ENCODE measurements at regions not wholly inside any gene's neighbourhood (a gene's known extent, or its start where the extent isn't known, plus 50 kb on each side); places are given as distances from the start of the nearest gene placed in this dataset.

DNA sequence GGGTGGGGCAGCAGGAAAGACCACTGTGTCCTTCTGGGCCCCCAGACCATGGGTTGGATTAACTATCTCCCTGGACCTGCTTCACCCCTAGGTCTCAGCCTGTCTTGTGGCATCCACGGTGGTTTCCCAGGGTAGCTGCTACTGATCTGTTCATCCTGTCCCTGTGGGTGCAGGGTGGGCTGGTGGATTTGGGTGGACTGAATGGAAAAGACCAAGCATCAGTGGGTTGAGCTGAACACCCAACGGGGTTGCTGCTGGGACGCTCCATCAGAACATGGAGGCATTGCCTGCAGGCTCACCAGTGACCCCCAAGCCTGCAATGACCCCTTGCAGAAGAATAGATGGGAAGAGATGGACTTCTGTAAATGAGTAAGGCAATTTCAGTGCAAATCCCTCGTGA is 812.1 kb downstream of the TBC1D22A start:
- TF ChIP-seq, protein P1, sequence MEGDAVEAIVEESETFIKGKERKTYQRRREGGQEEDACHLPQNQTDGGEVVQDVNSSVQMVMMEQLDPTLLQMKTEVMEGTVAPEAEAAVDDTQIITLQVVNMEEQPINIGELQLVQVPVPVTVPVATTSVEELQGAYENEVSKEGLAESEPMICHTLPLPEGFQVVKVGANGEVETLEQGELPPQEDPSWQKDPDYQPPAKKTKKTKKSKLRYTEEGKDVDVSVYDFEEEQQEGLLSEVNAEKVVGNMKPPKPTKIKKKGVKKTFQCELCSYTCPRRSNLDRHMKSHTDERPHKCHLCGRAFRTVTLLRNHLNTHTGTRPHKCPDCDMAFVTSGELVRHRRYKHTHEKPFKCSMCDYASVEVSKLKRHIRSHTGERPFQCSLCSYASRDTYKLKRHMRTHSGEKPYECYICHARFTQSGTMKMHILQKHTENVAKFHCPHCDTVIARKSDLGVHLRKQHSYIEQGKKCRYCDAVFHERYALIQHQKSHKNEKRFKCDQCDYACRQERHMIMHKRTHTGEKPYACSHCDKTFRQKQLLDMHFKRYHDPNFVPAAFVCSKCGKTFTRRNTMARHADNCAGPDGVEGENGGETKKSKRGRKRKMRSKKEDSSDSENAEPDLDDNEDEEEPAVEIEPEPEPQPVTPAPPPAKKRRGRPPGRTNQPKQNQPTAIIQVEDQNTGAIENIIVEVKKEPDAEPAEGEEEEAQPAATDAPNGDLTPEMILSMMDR (IDR thresholded peaks at IDR 0.05; ENCODE audit: low read depth, low read length, missing control alignments): no peak
- H3K4me3 ChIP-seq (replicated peaks; ENCODE audit: low read depth, low read length): no peak overlapping the region

DNA sequence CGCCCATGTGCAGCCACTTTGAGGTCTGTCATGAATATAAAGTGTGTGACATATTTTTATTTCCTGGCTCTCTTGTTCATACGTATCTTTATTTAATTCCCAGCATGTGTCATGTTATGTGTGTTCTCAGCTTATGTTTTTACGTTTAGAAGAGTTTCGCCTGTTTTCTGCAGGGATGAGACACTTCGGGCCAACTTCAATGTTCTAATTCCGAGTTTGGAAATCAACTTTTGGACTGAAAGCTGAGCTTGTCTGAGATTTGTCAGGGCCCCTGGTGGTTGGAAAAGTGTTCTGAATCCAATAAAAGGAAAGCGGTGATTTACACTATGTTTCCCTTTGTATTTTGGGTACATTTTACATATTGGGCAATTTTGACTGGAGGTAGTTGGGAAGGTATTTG is 810.7 kb downstream of the TBC1D22A start:
- no peak for DNase-seq (ENCODE audit: extremely low read depth, low read depth)
- H3K4me3 ChIP-seq (replicated peaks; ENCODE audit: low read depth, low read length): no peak overlapping the region
- TF ChIP-seq, protein P1 (IDR thresholded peaks at IDR 0.05; ENCODE audit: low read depth, low read length, missing control alignments): no peak

More for the DNA sequence above, 812.1 kb downstream of the TBC1D22A start:
- no peak for DNase-seq (ENCODE audit: extremely low read depth, low read depth)

DNA sequence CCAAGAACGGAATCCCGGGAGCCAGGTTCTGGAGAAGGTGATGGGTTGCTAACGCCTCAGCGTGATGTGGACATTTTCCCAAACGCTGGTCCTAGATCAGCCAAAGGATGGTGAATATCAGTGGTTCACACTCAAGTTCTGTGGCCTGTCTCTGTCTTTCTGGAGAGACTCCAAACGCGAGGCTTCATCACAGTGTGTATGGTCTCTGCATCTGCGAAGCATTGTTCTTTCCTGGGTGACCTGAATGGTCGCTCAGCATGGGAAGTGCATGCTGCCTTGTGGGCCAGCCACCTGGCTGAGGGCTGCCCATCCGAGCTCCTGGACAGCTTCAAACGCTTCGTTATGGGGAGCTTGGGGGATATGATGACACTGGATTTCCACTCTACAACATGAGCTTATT is 810.0 kb downstream of the TBC1D22A start:
- DNase-seq (ENCODE audit: extremely low read depth, low read depth): no peak
- TF ChIP-seq, protein P1 (IDR thresholded peaks at IDR 0.05; ENCODE audit: low read depth, low read length, missing control alignments): no peak

DNA sequence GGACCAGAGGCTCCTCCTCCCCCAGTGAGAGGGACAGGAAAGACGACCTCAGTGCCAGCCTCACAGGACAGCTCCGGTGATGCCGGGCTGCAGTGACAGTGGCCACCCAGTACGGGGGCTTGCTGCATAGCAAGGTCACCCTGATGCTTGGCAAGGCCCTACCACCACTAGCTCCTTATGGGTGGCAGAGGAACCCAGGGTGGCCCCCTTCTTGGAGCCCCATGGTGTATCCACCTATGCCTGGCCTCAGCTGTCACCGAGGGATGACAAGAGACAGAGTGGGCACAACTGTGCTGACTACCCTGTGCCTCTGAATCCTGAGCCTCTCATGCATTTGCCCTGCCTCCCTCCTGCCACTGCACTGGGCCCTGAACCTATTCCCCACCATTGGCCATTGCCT is 809.2 kb downstream of the TBC1D22A start:
- DNase-seq (ENCODE audit: extremely low read depth, low read depth): no peak
- H3K4me3 ChIP-seq (replicated peaks; ENCODE audit: low read depth, low read length): no peak overlapping the region
- TF ChIP-seq, protein P1 (IDR thresholded peaks at IDR 0.05; ENCODE audit: low read depth, low read length, missing control alignments): no peak

More for the DNA sequence above, 810.0 kb downstream of the TBC1D22A start:
- no peak overlapping the region for H3K4me3 ChIP-seq (replicated peaks; ENCODE audit: low read depth, low read length)

DNA sequence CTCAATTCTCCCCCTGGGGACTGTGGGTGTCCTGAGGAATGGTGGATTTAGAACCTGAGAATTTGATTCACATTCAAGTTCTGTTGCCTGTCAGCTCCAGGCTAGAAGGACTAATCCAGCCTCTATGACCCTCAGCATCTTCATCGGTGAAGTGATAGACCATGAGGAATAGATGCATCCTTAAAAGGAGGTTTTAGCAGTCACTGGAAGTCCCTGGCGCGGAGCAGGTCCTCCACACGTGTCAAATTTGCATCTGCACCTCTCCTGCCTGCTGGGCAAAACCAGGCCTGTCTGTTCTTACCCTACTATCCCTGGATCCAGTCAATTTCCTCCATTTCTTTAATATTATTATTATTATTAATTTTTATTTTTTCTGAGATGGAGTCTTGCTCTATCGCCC is 808.4 kb downstream of the TBC1D22A start:
- DNase-seq (ENCODE audit: extremely low read depth, low read depth): no peak
- H3K4me3 ChIP-seq (replicated peaks; ENCODE audit: low read depth, low read length): no peak overlapping the region
- TF ChIP-seq, protein P1 (IDR thresholded peaks at IDR 0.05; ENCODE audit: low read depth, low read length, missing control alignments): no peak

DNA sequence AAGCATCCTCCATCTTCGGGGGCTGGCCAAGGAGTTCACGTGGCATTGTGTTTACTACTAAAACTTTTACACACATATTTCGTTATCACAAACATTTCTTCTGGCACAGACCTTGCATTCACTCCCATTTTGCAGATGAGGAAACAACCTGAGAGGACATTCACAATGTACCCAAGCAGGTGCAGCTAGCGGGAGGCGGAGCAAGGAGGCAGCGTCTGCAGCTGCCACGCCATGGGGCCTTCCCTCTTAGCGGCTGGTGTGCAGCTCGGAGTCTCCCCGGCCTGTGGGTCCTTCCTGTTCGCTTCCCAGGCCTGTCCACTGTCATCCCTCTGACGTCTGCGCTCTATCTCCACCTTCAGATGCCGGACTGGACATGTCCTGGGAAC is 807.8 kb downstream of the TBC1D22A start:
- DNase-seq (ENCODE audit: extremely low read depth, low read depth): no peak
- TF ChIP-seq, protein P1 (IDR thresholded peaks at IDR 0.05; ENCODE audit: low read depth, low read length, missing control alignments): no peak
- no peak overlapping the region for H3K4me3 ChIP-seq (replicated peaks; ENCODE audit: low read depth, low read length)
